HCT116 (cell line): ENCODE measurements at regions not wholly inside any gene's neighbourhood (a gene's known extent, or its start where the extent isn't known, plus 50 kb on each side); places are given as distances from the start of the nearest gene placed in this dataset.

ENCODE experiments used
- ATAC-seq: fragments of 200-7000 bp; cut with Tn5 transposase; 2 replicates; pipeline ENCODE4 v1.9.1; 2020; ENCODE audit warnings: mild to moderate bottlenecking, moderate library complexity
- BruUV-seq: library from RNA; stranded (reverse); fragments of 400-500 nt; replicated peaks from 2 replicates; lab custom pipeline; 2021; lab: Mats Ljungman, UMichigan
- CTCF ChIA-PET: fragments of 300-600 bp; sonication (Branson Sonifier 250); formaldehyde crosslinking; loops from one replicate; lab custom pipeline; 2021; ENCODE audit warnings: antibody characterized with exemption; lab: Charles Lee
- POLR2A ChIA-PET: fragments of 300-600, 350-600 bp; sonication (Branson Sonifier 250); formaldehyde crosslinking; loops from one replicate; lab custom pipeline; 2021; ENCODE audit warnings: antibody characterized with exemption; lab: Charles Lee
- RAD21 ChIA-PET, 2 experiments: fragments of 300-600 bp; sonication (Branson Sonifier 250); formaldehyde crosslinking; loops; one replicate each; lab custom pipeline; 2023; ENCODE audit warnings: low total read pairs in 2 of 2; ENCODE audit not compliant: uncharacterized antibody in 2 of 2, unreplicated experiment in 2 of 2, low non-redundant PET in 1 of 2; lab: Charles Lee
- DNase-seq: peaks from one replicate; pipeline ENCODE4 v3.0.0-alpha.2; 2010; ENCODE audit warnings: low read depth, low spot score
- H2AFZ ChIP-seq: fragments of 200-600 bp; shearing (Covaris generic), sonication (generic); 2 replicates; pipeline ENCODE4 v1.6.1; 2017; ENCODE audit warnings: low read depth, mixed run types, mixed read lengths, antibody characterized with exemption, low read length; ENCODE audit not compliant: poor library complexity, severe bottlenecking
- H3K27ac ChIP-seq: 2 replicates; pipeline ENCODE4 v1.5.1; 2012; ENCODE audit warnings: low read depth, low read length
- H3K27me3 ChIP-seq: fragments of 200-600 bp; sonication (generic); 2 replicates; pipeline ENCODE4 v1.6.1; 2016; ENCODE audit warnings: mixed run types, low read length, mixed read lengths; ENCODE audit not compliant: insufficient read depth
- H3K36me3 ChIP-seq, 2 experiments: fragments of 200-500 bp in 1 of 2; fragments of 200-600 bp in 1 of 2; sonication (Bioruptor generic) in 1 of 2; sonication (generic) in 1 of 2; 2 replicates each; pipeline versions ENCODE4 v1.5.1 to v1.6.1; 2014 to 2016; ENCODE audit warnings: low read length in 2 of 2, inconsistent platforms in 1 of 2, mixed read lengths in 1 of 2, mixed run types in 1 of 2; ENCODE audit not compliant: insufficient read depth in 2 of 2, control insufficient read depth in 1 of 2
- H3K4me1 ChIP-seq, 2 experiments: fragments of 200-600 bp in 1 of 2; sonication (generic) in 1 of 2; 2 replicates each; pipeline versions ENCODE4 v1.5.1 to v1.6.1; 2012 to 2017; ENCODE audit warnings: low read length in 2 of 2, inconsistent platforms in 1 of 2, mild to moderate bottlenecking in 1 of 2, mixed read lengths in 1 of 2, mixed run types in 1 of 2, moderate library complexity in 1 of 2; ENCODE audit not compliant: insufficient read depth in 2 of 2, control insufficient read depth in 1 of 2
- H3K4me2 ChIP-seq: fragments of 200-600 bp; sonication (generic); 2 replicates; pipeline ENCODE4 v1.6.1; 2017; ENCODE audit warnings: mixed run types, low read length, mixed read lengths
- H3K4me3 ChIP-seq, 2 experiments: fragments of 200-600 bp in 1 of 2; sonication (generic) in 1 of 2; replicated peaks in 1 of 2; 2 replicates each; pipeline ENCODE4 v1.5.1; 2011 to 2016; ENCODE audit warnings: low read length in 2 of 2, control low read depth in 1 of 2, low read depth in 1 of 2, mild to moderate bottlenecking in 1 of 2, mixed read lengths in 1 of 2, mixed run types in 1 of 2
- H3K79me2 ChIP-seq: fragments of 200-600 bp; sonication (generic); 2 replicates; pipeline ENCODE4 v1.6.1; 2017; ENCODE audit warnings: mild to moderate bottlenecking, mixed run types, low read length, moderate library complexity, mixed read lengths; ENCODE audit not compliant: insufficient read depth
- H3K9ac ChIP-seq: fragments of 200-600 bp; sonication (generic); 2 replicates; pipeline ENCODE4 v1.6.1; 2016; ENCODE audit warnings: low read length, mixed read lengths
- H3K9me2 ChIP-seq: fragments of 200-600 bp; sonication (generic), shearing (Covaris generic); 2 replicates; pipeline ENCODE4 v1.6.1; 2017; ENCODE audit warnings: mixed run types, mild to moderate bottlenecking, moderate library complexity; ENCODE audit not compliant: insufficient read depth
- H3K9me3 ChIP-seq, 2 experiments: fragments of 200-500 bp in 1 of 2; fragments of 200-600 bp in 1 of 2; sonication (Bioruptor generic) in 1 of 2; sonication (generic) in 1 of 2; 2 replicates each; pipeline ENCODE4 v1.6.1; 2014 to 2017; ENCODE audit warnings: low read length in 2 of 2, mixed read lengths in 2 of 2, inconsistent platforms in 1 of 2, low read depth in 1 of 2, mild to moderate bottlenecking in 1 of 2, mixed run types in 1 of 2, moderate library complexity in 1 of 2; ENCODE audit not compliant: control insufficient read depth in 1 of 2, insufficient read depth in 1 of 2
- H4K20me1 ChIP-seq: fragments of 200-600 bp; sonication (generic), shearing (Covaris generic); 2 replicates; pipeline ENCODE4 v1.6.1; 2017; ENCODE audit warnings: mixed run types, mild to moderate bottlenecking, moderate library complexity; ENCODE audit not compliant: insufficient read depth
- ATF3 ChIP-seq: IDR thresholded peaks from 2 replicates; pipeline ENCODE4 v1.6.1; 2012
- CBX3 ChIP-seq: IDR thresholded peaks from 2 replicates; pipeline ENCODE4 v1.6.1; 2012; ENCODE audit warnings: low read depth
- CEBPB ChIP-seq: IDR thresholded peaks from 2 replicates; pipeline ENCODE4 v1.6.1; 2012; ENCODE audit warnings: low read depth
- CTCF ChIP-seq, 3 experiments: fragments of 200-600 bp in 1 of 3; sonication (generic) in 1 of 3; IDR thresholded peaks in 2 of 3; conservative IDR thresholded peaks in 1 of 3; 2 replicates each; pipeline ENCODE4 v1.5.1; 2012 to 2017; ENCODE audit warnings: low read depth in 2 of 3, low read length in 2 of 3, antibody characterized with exemption in 1 of 3, borderline replicate concordance in 1 of 3, control low read depth in 1 of 3, mild to moderate bottlenecking in 1 of 3, mixed read lengths in 1 of 3, mixed run types in 1 of 3, moderate library complexity in 1 of 3; ENCODE audit not compliant: insufficient read depth in 1 of 3
- EGR1 ChIP-seq: IDR thresholded peaks from 2 replicates; pipeline ENCODE4 v1.6.1; 2012; ENCODE audit warnings: low read depth
- ELF1 ChIP-seq: IDR thresholded peaks from 2 replicates; pipeline ENCODE4 v1.6.1; 2012; ENCODE audit warnings: low read depth, borderline replicate concordance
- EZH2 ChIP-seq: fragments of 200-600 bp; sonication (generic); IDR thresholded peaks from 2 replicates; pipeline ENCODE4 v1.6.1; 2017; ENCODE audit warnings: antibody characterized with exemption, mixed run types
- POLR2A ChIP-seq: IDR thresholded peaks from 2 replicates; pipeline ENCODE4 v1.7.0; 2011; ENCODE audit warnings: borderline replicate concordance; ENCODE audit not compliant: insufficient read depth, insufficient read length; ENCODE audit errors: extremely low read depth
- POLR2AphosphoS5 ChIP-seq: IDR thresholded peaks from 2 replicates; pipeline ENCODE4 v1.6.1; 2011; ENCODE audit warnings: mild to moderate bottlenecking, low read depth, low read length, moderate library complexity
- RAD21 ChIP-seq: IDR thresholded peaks from 2 replicates; pipeline ENCODE4 v1.6.1; 2012; ENCODE audit warnings: low read depth, mild to moderate bottlenecking
- SP1 ChIP-seq: IDR thresholded peaks from 2 replicates; pipeline ENCODE4 v1.6.1; 2012; ENCODE audit warnings: low read depth
- YY1 ChIP-seq: IDR thresholded peaks from 2 replicates; pipeline ENCODE4 v1.6.1; 2011; ENCODE audit warnings: low read length, low read depth, moderate library complexity, mild to moderate bottlenecking; ENCODE audit not compliant: insufficient replicate concordance; ENCODE audit errors: extremely low read depth
- ZBTB33 ChIP-seq: IDR thresholded peaks from 2 replicates; pipeline ENCODE4 v1.6.1; 2011; ENCODE audit warnings: mild to moderate bottlenecking, low read length, moderate library complexity; ENCODE audit not compliant: insufficient replicate concordance; ENCODE audit errors: extremely low read depth
- ZFX ChIP-seq: fragments of 450-650 bp; IDR thresholded peaks from 2 replicates; pipeline ENCODE4 v1.6.1; 2017
- intact Hi-C: fragments of 100-400 bp; cut with micrococcal nuclease; formaldehyde crosslinking; loops from 2 replicates; pipeline ENCODE4 v1.10.0; 2022
- TF ChIP-seq, protein P1 (sequence below): IDR thresholded peaks from 2 replicates; pipeline ENCODE4 v1.6.1; 2012

DNA sequence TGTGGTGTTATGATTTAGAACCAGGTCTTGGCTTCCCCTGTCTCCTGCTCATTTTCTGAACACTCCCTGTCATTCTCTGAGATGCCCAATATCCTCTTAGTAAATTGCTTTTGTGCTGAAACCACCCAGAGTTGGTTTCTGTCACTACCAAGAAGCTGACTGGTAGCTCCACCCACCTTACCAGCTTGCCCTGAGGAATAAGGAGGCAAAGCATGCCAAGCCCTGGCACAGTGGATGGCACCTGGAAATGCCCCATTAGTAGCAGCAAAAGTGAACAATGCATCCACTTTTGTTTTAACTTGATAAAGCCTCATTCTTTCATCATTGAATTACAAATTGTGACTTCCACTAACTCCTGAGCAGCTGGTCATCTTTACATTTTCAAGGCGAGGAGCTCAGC is 157.7 kb downstream of the CDC5L start:
- no peaks in the 10 kb centered on the region for H3K4me1 ChIP-seq
- H3K9me3 ChIP-seq: no peaks in the 10 kb centered on the region
- no peak overlapping the region for H3K27ac ChIP-seq
- H3K9me2 ChIP-seq: no peaks in the 10 kb centered on the region
- intact Hi-C loops: no loop called here
- H3K4me2 ChIP-seq: no peak overlapping the region
- ATAC-seq: no peak
- no peak for TF ChIP-seq ATF3
- TF ChIP-seq RAD21: no peak
- no peak for TF ChIP-seq SP1
- TF ChIP-seq ZBTB33: no peak
- no peak for TF ChIP-seq POLR2AphosphoS5
- no peak for TF ChIP-seq EGR1
- TF ChIP-seq POLR2A: no peak
- TF ChIP-seq, protein P1, sequence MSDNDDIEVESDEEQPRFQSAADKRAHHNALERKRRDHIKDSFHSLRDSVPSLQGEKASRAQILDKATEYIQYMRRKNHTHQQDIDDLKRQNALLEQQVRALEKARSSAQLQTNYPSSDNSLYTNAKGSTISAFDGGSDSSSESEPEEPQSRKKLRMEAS: no peak
- no peak for TF ChIP-seq ZFX
- TF ChIP-seq CTCF (IDR thresholded peaks at IDR 0.05 in 2 of 3, conservative IDR thresholded peaks at IDR 0.05 in 1 of 3; ENCODE audit: borderline replicate concordance in 1 of 3, insufficient read depth in 1 of 3, low read depth in 2 of 3, low read length in 2 of 3): no peak
- TF ChIP-seq YY1: no peak
- no peak for TF ChIP-seq CBX3
- TF ChIP-seq CEBPB: no peak
- no peak for TF ChIP-seq ELF1
- no peak for TF ChIP-seq EZH2
- TF ChIP-seq, all 23 proteins: peak for 0
- no peak for DNase-seq
- no peak overlapping the region for H2AFZ ChIP-seq
- H3K79me2 ChIP-seq: no peaks in the 10 kb centered on the region
- POLR2A ChIA-PET: no interaction called here
- RAD21 ChIA-PET: no interaction called here
- CTCF ChIA-PET: no interaction called here
- no peaks in the 10 kb centered on the region for H3K36me3 ChIP-seq
- H3K4me3 ChIP-seq: no peak overlapping the region
- H4K20me1 ChIP-seq: no peaks in the 10 kb centered on the region
- H3K27me3 ChIP-seq: no peaks in the 10 kb centered on the region
- no TSS peak for BruUV-seq
- H3K9ac ChIP-seq: no peak overlapping the region
